ENCODE measurements at regions not wholly inside any gene's neighbourhood (a gene's known extent, or its start where the extent isn't known, plus 50 kb on each side); places are given as distances from the start of the nearest gene placed in this dataset.

- no peaks in the 10 kb centered on the region; the same call in 1 of the 2 replicates for H3K27me3 Mint-ChIP-seq (ENCODE audit: low read depth)
- no CpG with 5 or more reads among the region's 14 CpGs for WGBS (ENCODE audit: extremely low coverage, insufficient read length, low lambda C conversion rate)
- no peak overlapping the region for H4K8ac ChIP-seq (replicated peaks; ENCODE audit: insufficient read length, low read depth, low read length)
- H3K27me3 ChIP-seq (ENCODE audit: insufficient read depth, low read length): no peaks in the 10 kb centered on the region
- H3K23ac ChIP-seq (ENCODE audit: insufficient read length, low read depth, low read length): no peak overlapping the region
- H3K23me2 ChIP-seq (ENCODE audit: insufficient read length, low read depth, low read length, poor library complexity, severe bottlenecking): no peaks in the 10 kb centered on the region
- H3K9me3 Mint-ChIP-seq: no peaks in the 10 kb centered on the region; a peak in 1 of 5 replicates
- H3K14ac ChIP-seq (ENCODE audit: insufficient read depth, low read length): no peak overlapping the region
- H3K4me1 ChIP-seq (ENCODE audit: insufficient read depth, low read length): no peaks in the 10 kb centered on the region
- H3K36me3 Mint-ChIP-seq (ENCODE audit: insufficient read depth in 1 of 3, low read depth in 3 of 3): no peaks in the 10 kb centered on the region
- no peak overlapping the region for H3K18ac ChIP-seq (ENCODE audit: insufficient read length, low read depth, low read length)
- H2BK12ac ChIP-seq (ENCODE audit: insufficient read length, low read depth, low read length): no peak overlapping the region
- H3K9ac ChIP-seq (ENCODE audit: extremely low read depth, insufficient read length, low read length): no peak overlapping the region
- H4K91ac ChIP-seq (ENCODE audit: insufficient read length, low read depth, low read length): no peak overlapping the region
- peak overlapping the region; percentile 70 for H2BK5ac ChIP-seq (ENCODE audit: insufficient read length, low read length)
- H3K4me2 ChIP-seq (ENCODE audit: insufficient read depth, insufficient read length, low read length): no peak overlapping the region
- H3K56ac ChIP-seq (ENCODE audit: insufficient read length, low read depth, low read length): no peak overlapping the region
- no peaks in the 10 kb centered on the region for H3K79me1 ChIP-seq (ENCODE audit: insufficient read depth, low read depth, low read length, poor library complexity, severe bottlenecking)
- no peak overlapping the region for H4K5ac ChIP-seq (ENCODE audit: insufficient read length, low read depth, low read length)
- peaks cover 2 to 3% of the 10 kb centered on the region in 2 experiments; a peak in 1 of 4 replicates for H3K4me1 Mint-ChIP-seq
- no peak for DNase-seq
- H4K20me1 ChIP-seq (ENCODE audit: control insufficient read depth, insufficient read depth, insufficient read length): no peaks in the 10 kb centered on the region
- no peaks in the 10 kb centered on the region for H3K79me2 ChIP-seq (ENCODE audit: insufficient read depth, low read length)
- peak overlapping the region in 1 of 3 experiments; percentile 88; a peak in 2 of 7 replicates for H3K27ac Mint-ChIP-seq
- TF ChIP-seq CTCF (conservative IDR thresholded peaks at IDR 0.05): no peak
- H3K9me3 ChIP-seq (ENCODE audit: control insufficient read depth, low read depth, low read length): no peaks in the 10 kb centered on the region
- no peak overlapping the region for H2BK15ac ChIP-seq (ENCODE audit: low read depth, low read length)
- no peak overlapping the region for H3K27ac ChIP-seq (ENCODE audit: insufficient read length, low read depth, low read length)
- H3K4me3 Mint-ChIP-seq: no peak overlapping the region
- no peak overlapping the region for H3T11ph ChIP-seq (ENCODE audit: low read length)
- H2BK120ac ChIP-seq (ENCODE audit: low read depth, low read length, poor library complexity, severe bottlenecking): no peak overlapping the region
- H2BK20ac ChIP-seq (ENCODE audit: low read depth, low read length, poor library complexity, severe bottlenecking): no peak overlapping the region
- H2AK5ac ChIP-seq (ENCODE audit: insufficient read length, low read length): no peak overlapping the region
- H3K4ac ChIP-seq (ENCODE audit: low read depth, low read length): no peak overlapping the region
- no peak overlapping the region for H2AFZ ChIP-seq (ENCODE audit: low read length)
These were observed 350.5 kb upstream of the PCDH20 start for GRCh38 chr13:61765940-61766666.
